ENCODE measurements at regions not wholly inside any gene's neighbourhood (a gene's known extent, or its start where the extent isn't known, plus 50 kb on each side); places are given as distances from the start of the nearest gene placed in this dataset.
A peak's percentile ranks its signal among the peaks of the same experiment; 100 is the strongest.

- Mint-ChIP-seq H3K9me3 (no peaks in the 10 kb centered on the region), H3K4me3 (no peak overlapping the region), H3K36me3 (no peaks in the 10 kb centered on the region), H3K4me1 (peaks cover 0 to 4% of the 10 kb centered on the region in 2 donors), H3K27ac (no peak overlapping the region), H3K27me3 (ENCODE audit: low read depth in 2 of 2) (peaks cover 0 to 2% of the 10 kb centered on the region in 2 donors)
- no peak for ATAC-seq
- no peaks in the 10 kb centered on the region for H3K9me3 ChIP-seq (ENCODE audit: control insufficient read depth, insufficient read depth, low read length)
- 100% methylated on average over 1 of the region's 2 CpGs for WGBS (ENCODE audit: insufficient coverage)
- DNase-seq: no peak
- intact Hi-C loops (cut with micrococcal nuclease): no loop called here
- TF ChIP-seq CTCF (IDR thresholded peaks at IDR 0.05): no peak
- H3K4me3 ChIP-seq (ENCODE audit: low read length): no peak overlapping the region
- no peaks in the 10 kb centered on the region for H3K27me3 ChIP-seq (ENCODE audit: control insufficient read depth, insufficient read depth, low read length)
- no peaks in the 10 kb centered on the region for H3K36me3 ChIP-seq (ENCODE audit: control insufficient read depth, insufficient read depth, low read length)
- H3K4me1 ChIP-seq (ENCODE audit: control insufficient read depth, insufficient read depth, low read length): no peaks in the 10 kb centered on the region
- H3K27ac ChIP-seq (ENCODE audit: low read length): no peak overlapping the region
Observed at GRCh38 chr3:15919971-15920370, 122.2 kb upstream of the ANKRD28 start.

DNA sequence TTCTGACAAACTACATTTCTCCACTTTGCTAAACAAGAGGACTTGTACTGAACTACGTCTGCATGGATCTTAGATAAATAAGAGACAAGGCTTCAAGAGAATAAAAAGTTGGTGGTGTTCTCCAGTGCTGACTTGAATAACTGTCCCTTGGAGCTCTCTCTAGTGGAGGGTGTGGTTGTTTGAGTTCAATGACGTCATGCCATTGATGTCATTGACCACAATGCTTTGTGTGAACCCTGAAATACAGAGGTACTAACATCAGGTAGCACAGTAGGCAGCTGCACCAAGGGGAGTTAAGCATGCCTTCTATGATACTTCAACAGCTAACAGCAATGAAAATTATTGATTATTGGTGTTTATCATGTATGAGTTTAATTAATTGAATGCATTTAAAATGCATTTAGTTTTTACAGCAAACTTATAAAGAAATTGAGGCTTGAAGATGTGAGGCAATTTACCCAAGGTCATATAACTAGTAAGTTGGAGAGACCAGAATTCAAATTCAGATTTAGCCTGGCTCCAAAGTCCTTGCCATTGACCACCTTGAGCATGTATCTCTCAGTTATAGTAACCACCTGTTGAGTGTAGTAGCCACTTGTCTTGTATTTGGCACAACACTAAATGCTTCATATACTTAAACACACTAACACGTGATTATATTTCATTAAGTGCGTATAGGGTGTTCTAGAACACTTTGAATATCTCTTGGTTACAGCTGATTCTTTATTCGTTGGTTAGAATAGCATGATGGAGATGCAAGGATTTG is 126.0 kb upstream of the ANKRD28 start:
- H3K4me1 Mint-ChIP-seq: peaks cover 0 to 4% of the 10 kb centered on the region in 2 donors
- H3K27me3 ChIP-seq (ENCODE audit: control insufficient read depth, insufficient read depth, low read length): peaks cover 3% of the 10 kb centered on the region
- H3K27ac ChIP-seq (ENCODE audit: low read length): no peak overlapping the region
- WGBS (ENCODE audit: insufficient coverage): 86% methylated on average over 5 of the region's 5 CpGs
- no peak overlapping the region for H3K27ac Mint-ChIP-seq
- ATAC-seq (peak in 1 of 3 donors; percentile 29), DNase-seq (peak in 1 of 2 donors; percentile 38)
- no peaks in the 10 kb centered on the region for H3K4me1 ChIP-seq (ENCODE audit: control insufficient read depth, insufficient read depth, low read length)
- intact Hi-C loops (cut with micrococcal nuclease): no loop called here
- H3K4me3 ChIP-seq (ENCODE audit: low read length): no peak overlapping the region
- no peaks in the 10 kb centered on the region for H3K9me3 ChIP-seq (ENCODE audit: control insufficient read depth, insufficient read depth, low read length)
- no peaks in the 10 kb centered on the region for H3K9me3 Mint-ChIP-seq
- no peaks in the 10 kb centered on the region for H3K36me3 Mint-ChIP-seq
- TF ChIP-seq CTCF (IDR thresholded peaks at IDR 0.05): no peak
- no peak overlapping the region for H3K4me3 Mint-ChIP-seq
- H3K27me3 Mint-ChIP-seq (ENCODE audit: low read depth in 2 of 2): peaks cover 0 to 4% of the 10 kb centered on the region in 2 donors
- no peaks in the 10 kb centered on the region for H3K36me3 ChIP-seq (ENCODE audit: control insufficient read depth, insufficient read depth, low read length)

DNA sequence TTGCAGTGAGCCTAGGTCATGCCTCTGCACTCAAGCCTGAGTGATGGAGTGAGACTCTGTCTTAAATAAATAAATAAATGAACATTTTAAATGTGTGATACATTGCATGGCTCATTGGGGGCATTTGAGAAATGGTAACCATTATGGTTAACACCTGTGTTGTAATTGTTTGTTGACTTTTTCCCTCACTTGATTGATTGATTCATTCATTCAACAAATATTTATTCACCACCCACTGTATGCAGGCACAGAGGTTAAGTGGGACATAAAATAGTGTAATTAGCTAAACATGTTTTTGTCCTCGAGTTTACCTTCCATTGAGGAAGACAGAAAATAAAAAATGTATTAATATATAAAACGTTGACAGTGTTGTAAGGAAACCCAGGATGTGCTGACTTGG is 127.1 kb upstream of the ANKRD28 start:
- H3K36me3 Mint-ChIP-seq: no peaks in the 10 kb centered on the region
- intact Hi-C loops (cut with micrococcal nuclease): no loop called here
- no peaks in the 10 kb centered on the region for H3K4me1 ChIP-seq (ENCODE audit: control insufficient read depth, insufficient read depth, low read length)
- peaks cover 0 to 4% of the 10 kb centered on the region in 2 donors for H3K27me3 Mint-ChIP-seq (ENCODE audit: low read depth in 2 of 2)
- no peak overlapping the region for H3K27ac ChIP-seq (ENCODE audit: low read length)
- ATAC-seq: no peak
- peaks cover 3% of the 10 kb centered on the region for H3K27me3 ChIP-seq (ENCODE audit: control insufficient read depth, insufficient read depth, low read length)
- WGBS (ENCODE audit: insufficient coverage): 92% methylated on average over 1 of the region's 2 CpGs
- H3K4me3 ChIP-seq (ENCODE audit: low read length): no peak overlapping the region
- peaks cover 0 to 4% of the 10 kb centered on the region in 2 donors for H3K4me1 Mint-ChIP-seq
- no peaks in the 10 kb centered on the region for H3K9me3 ChIP-seq (ENCODE audit: control insufficient read depth, insufficient read depth, low read length)
- DNase-seq: no peak
- H3K36me3 ChIP-seq (ENCODE audit: control insufficient read depth, insufficient read depth, low read length): no peaks in the 10 kb centered on the region
- H3K27ac Mint-ChIP-seq: no peak overlapping the region
- no peaks in the 10 kb centered on the region for H3K9me3 Mint-ChIP-seq
- TF ChIP-seq CTCF (IDR thresholded peaks at IDR 0.05): no peak
- H3K4me3 Mint-ChIP-seq: no peak overlapping the region

GRCh38 chr3:15926871-15927270 is 129.1 kb upstream of the ANKRD28 start:
- Mint-ChIP-seq H3K9me3 (no peaks in the 10 kb centered on the region), H3K27me3 (ENCODE audit: low read depth in 2 of 2) (peaks cover 0 to 4% of the 10 kb centered on the region in 2 donors), H3K36me3 (no peaks in the 10 kb centered on the region), H3K4me1 (peaks cover 0 to 4% of the 10 kb centered on the region in 2 donors), H3K4me3 (no peak overlapping the region), H3K27ac (no peak overlapping the region)
- Histone ChIP-seq H3K9me3 (ENCODE audit: control insufficient read depth, insufficient read depth, low read length) (no peaks in the 10 kb centered on the region), H3K36me3 (ENCODE audit: control insufficient read depth, insufficient read depth, low read length) (no peaks in the 10 kb centered on the region), H3K27ac (ENCODE audit: low read length) (no peak overlapping the region), H3K4me3 (ENCODE audit: low read length) (no peak overlapping the region), H3K4me1 (ENCODE audit: control insufficient read depth, insufficient read depth, low read length) (no peaks in the 10 kb centered on the region), H3K27me3 (ENCODE audit: control insufficient read depth, insufficient read depth, low read length) (peaks cover 3% of the 10 kb centered on the region)
- ATAC-seq: no peak
- DNase-seq: no peak
- intact Hi-C loops (cut with micrococcal nuclease): no loop called here
- TF ChIP-seq CTCF (IDR thresholded peaks at IDR 0.05): no peak
- 100% methylated on average over 2 of the region's 2 CpGs for WGBS (ENCODE audit: insufficient coverage)
